ENCODE measurements at regions not wholly inside any gene's neighbourhood (a gene's known extent, or its start where the extent isn't known, plus 50 kb on each side); places are given as distances from the start of the nearest gene placed in this dataset.
A peak's percentile ranks its signal among the peaks of the same experiment; 100 is the strongest.

DNA sequence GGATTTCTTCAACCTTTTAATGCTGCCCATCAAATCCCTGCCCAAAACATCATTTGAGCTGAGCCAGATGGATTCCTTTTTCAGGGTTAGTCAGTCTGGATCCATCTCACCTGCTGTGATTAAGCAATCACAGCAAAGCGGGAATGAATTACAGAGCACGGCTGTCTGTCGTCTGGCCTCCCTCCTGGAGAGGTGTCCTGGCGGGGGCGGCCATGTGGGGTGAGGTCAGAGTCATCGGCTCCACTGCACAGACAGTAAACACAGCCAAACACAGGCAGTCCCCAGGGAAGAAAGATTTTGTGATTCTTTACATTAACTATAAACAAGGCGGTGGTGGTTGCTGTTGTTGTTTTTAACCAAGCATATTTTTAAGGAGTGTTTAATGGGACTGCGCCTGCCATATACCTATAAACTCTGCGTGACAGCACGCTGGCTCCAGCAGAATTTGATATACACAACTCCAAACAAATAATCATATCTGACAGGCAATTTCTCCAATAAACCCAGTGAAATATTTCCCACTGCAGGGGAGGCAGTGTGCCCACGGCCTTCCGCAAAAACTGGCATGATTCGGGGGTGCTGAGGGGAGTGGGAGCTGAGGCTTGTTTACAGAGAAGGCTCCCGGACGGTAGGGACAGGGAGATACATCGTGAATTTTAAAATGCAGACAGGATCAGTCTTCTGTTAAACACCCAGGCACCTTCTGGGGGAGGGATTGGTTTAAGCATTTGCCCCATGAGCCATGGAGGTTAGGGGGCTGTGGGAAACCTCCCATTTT lies 232.0 kb upstream of the PMEPA1 start:
- H3K27me3 ChIP-seq (ENCODE audit: control insufficient read depth, insufficient read depth, low read length): no peaks in the 10 kb centered on the region
- H3K27ac ChIP-seq (ENCODE audit: low read depth in 2 of 2, low read length in 2 of 2): no peak overlapping the region
- H3K36me3 ChIP-seq (ENCODE audit: control insufficient read depth in 2 of 3, insufficient read depth in 3 of 3, low read length in 3 of 3): no peaks in the 10 kb centered on the region
- FAIRE-seq (no peak), DNase-seq (peak in 4 of 5 donors; percentile 54 to 68 (median 60))
- TF ChIP-seq, protein P1, sequence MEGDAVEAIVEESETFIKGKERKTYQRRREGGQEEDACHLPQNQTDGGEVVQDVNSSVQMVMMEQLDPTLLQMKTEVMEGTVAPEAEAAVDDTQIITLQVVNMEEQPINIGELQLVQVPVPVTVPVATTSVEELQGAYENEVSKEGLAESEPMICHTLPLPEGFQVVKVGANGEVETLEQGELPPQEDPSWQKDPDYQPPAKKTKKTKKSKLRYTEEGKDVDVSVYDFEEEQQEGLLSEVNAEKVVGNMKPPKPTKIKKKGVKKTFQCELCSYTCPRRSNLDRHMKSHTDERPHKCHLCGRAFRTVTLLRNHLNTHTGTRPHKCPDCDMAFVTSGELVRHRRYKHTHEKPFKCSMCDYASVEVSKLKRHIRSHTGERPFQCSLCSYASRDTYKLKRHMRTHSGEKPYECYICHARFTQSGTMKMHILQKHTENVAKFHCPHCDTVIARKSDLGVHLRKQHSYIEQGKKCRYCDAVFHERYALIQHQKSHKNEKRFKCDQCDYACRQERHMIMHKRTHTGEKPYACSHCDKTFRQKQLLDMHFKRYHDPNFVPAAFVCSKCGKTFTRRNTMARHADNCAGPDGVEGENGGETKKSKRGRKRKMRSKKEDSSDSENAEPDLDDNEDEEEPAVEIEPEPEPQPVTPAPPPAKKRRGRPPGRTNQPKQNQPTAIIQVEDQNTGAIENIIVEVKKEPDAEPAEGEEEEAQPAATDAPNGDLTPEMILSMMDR (IDR thresholded peaks at IDR 0.05; ENCODE audit: borderline replicate concordance, extremely low read depth, insufficient read depth): no peak
- no peak overlapping the region for H3K4me3 ChIP-seq (ENCODE audit: low read length in 3 of 3)
- intact Hi-C loops (cut with DNase I): no loop called here
- no peak overlapping the region for H3K9ac ChIP-seq (ENCODE audit: low read length in 3 of 3)
- no peaks in the 10 kb centered on the region for H3K9me3 ChIP-seq (ENCODE audit: control insufficient read depth in 2 of 3, insufficient read depth in 1 of 3, low read length in 3 of 3)
- no peaks in the 10 kb centered on the region for H3K4me1 ChIP-seq (ENCODE audit: control insufficient read depth in 2 of 3, insufficient read depth in 2 of 3, low read depth in 1 of 3, low read length in 3 of 3)

DNA sequence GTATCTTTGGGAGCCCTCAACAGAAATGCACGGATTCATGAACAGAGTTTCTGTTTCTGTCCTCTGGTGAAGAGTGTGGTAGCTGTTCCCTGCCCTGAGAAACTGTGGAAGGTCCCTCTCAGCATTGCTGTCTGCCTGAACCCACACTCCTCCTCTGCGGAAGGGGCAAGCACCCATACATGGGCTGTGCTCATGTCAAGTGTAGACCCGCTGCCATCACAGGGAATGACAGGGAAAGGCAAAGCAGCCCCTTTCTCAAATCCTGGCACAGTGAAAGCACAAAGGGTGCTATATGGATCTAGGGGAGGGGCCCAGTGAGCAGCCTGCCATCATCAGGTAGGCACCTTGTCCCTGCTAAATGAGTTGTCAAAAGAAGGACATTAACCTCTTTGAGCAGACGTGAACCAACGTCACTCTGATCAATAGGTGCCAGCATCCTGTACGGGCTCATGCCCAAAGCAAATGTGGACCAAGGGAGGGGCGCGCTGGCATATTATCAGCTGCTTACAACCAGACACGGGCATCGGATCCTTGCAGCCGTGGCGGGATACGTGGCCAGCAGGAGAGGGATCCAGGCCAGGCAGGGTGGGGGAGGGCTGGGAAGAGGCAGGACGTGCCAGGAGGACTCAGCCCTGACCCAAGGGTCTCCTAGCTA lies 231.2 kb upstream of the PMEPA1 start:
- DNase-seq: peak in 2 of 5 donors; percentile 23 to 53
- intact Hi-C loops (cut with DNase I): no loop called here
- TF ChIP-seq, protein P1 (IDR thresholded peaks at IDR 0.05; ENCODE audit: borderline replicate concordance, extremely low read depth, insufficient read depth): no peak

DNA sequence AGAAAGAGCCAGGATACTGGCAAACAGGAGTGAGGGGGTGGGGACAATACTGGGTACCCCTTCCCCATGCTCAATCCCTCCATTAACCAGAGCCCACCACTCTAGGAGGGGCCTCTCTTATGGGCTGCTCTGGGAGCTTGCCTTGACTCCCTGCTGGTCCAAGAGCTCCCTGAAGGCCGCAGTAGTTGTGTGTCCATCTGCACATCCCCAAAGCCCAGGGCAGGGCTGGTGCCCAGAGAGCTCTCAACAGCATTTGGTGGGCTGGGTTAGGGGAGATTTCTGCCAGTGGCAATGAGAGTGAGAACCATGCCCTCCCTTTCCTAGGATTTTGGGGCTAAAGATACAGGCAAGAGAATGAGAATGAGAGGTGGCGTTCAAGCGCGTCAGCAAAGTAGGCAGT lies 230.6 kb upstream of the PMEPA1 start:
- no peaks in the 10 kb centered on the region for H3K27me3 ChIP-seq (ENCODE audit: control insufficient read depth, insufficient read depth, low read length)
- no peak overlapping the region for H3K9ac ChIP-seq (ENCODE audit: low read length in 3 of 3)
- no peaks in the 10 kb centered on the region for H3K36me3 ChIP-seq (ENCODE audit: control insufficient read depth in 2 of 3, insufficient read depth in 3 of 3, low read length in 3 of 3)
- no peak for DNase-seq
- H3K4me1 ChIP-seq (ENCODE audit: control insufficient read depth in 2 of 3, insufficient read depth in 2 of 3, low read depth in 1 of 3, low read length in 3 of 3): no peaks in the 10 kb centered on the region
- H3K27ac ChIP-seq (ENCODE audit: low read depth in 2 of 2, low read length in 2 of 2): no peak overlapping the region
- no peak for FAIRE-seq
- no peak overlapping the region for H3K4me3 ChIP-seq (ENCODE audit: low read length in 3 of 3)
- H3K9me3 ChIP-seq (ENCODE audit: control insufficient read depth in 2 of 3, insufficient read depth in 1 of 3, low read length in 3 of 3): no peaks in the 10 kb centered on the region
- TF ChIP-seq, protein P1 (IDR thresholded peaks at IDR 0.05; ENCODE audit: borderline replicate concordance, extremely low read depth, insufficient read depth): no peak
- intact Hi-C loops (cut with DNase I): no loop called here

More for the DNA sequence above, 231.2 kb upstream of the PMEPA1 start:
- H3K9me3 ChIP-seq (ENCODE audit: control insufficient read depth in 2 of 3, insufficient read depth in 1 of 3, low read length in 3 of 3): no peaks in the 10 kb centered on the region
- H3K27ac ChIP-seq (ENCODE audit: low read depth in 2 of 2, low read length in 2 of 2): no peak overlapping the region
- no peak overlapping the region for H3K4me3 ChIP-seq (ENCODE audit: low read length in 3 of 3)
- no peaks in the 10 kb centered on the region for H3K27me3 ChIP-seq (ENCODE audit: control insufficient read depth, insufficient read depth, low read length)
- FAIRE-seq: no peak
- no peaks in the 10 kb centered on the region for H3K36me3 ChIP-seq (ENCODE audit: control insufficient read depth in 2 of 3, insufficient read depth in 3 of 3, low read length in 3 of 3)
- no peaks in the 10 kb centered on the region for H3K4me1 ChIP-seq (ENCODE audit: control insufficient read depth in 2 of 3, insufficient read depth in 2 of 3, low read depth in 1 of 3, low read length in 3 of 3)
- H3K9ac ChIP-seq (ENCODE audit: low read length in 3 of 3): no peak overlapping the region

Measured in kidney (tissue), 13 donors.